Suprapubic skin (tissue), 3 donors: ENCODE measurements at regions not wholly inside any gene's neighbourhood (a gene's known extent, or its start where the extent isn't known, plus 50 kb on each side); places are given as distances from the start of the nearest gene placed in this dataset.

Experiments used
- EP300 ChIP-seq: sonication (generic); formaldehyde crosslinking; IDR thresholded peaks from one replicate; pipeline ENCODE4 v1.6.1; 2017; ENCODE audit warnings: antibody characterized with exemption
- TF ChIP-seq, protein P1 (sequence below), 2 donors: fragments of 200-600 bp in 1 of 2; fragments of 450-650 bp in 1 of 2; sonication (generic) in 1 of 2; IDR thresholded peaks; one replicate each; pipeline ENCODE4 v1.5.1; 2016 to 2019; ENCODE audit warnings: antibody characterized with exemption in 2 of 2, mild to moderate bottlenecking in 1 of 2, moderate library complexity in 1 of 2

DNA sequence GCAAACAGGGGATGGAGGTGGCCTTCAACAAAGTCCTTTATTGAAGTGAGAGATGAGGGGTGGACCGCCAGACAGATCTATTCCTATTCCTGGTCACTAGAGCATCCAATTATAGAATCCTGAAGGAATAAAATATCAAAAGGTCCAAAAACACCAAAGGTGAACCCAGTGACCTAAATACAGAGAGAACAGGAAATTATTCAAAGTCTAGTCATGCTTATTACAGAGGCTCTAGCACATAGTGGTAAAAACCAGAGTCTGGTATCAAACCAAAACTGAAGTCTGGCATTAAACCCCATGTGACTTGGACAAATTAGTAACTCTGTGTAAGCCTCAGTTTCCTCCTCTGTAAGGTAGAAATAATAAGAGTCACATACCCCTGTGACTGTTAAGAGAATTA lies 100.5 kb upstream of the SNX2 start:
- TF ChIP-seq, protein P1, sequence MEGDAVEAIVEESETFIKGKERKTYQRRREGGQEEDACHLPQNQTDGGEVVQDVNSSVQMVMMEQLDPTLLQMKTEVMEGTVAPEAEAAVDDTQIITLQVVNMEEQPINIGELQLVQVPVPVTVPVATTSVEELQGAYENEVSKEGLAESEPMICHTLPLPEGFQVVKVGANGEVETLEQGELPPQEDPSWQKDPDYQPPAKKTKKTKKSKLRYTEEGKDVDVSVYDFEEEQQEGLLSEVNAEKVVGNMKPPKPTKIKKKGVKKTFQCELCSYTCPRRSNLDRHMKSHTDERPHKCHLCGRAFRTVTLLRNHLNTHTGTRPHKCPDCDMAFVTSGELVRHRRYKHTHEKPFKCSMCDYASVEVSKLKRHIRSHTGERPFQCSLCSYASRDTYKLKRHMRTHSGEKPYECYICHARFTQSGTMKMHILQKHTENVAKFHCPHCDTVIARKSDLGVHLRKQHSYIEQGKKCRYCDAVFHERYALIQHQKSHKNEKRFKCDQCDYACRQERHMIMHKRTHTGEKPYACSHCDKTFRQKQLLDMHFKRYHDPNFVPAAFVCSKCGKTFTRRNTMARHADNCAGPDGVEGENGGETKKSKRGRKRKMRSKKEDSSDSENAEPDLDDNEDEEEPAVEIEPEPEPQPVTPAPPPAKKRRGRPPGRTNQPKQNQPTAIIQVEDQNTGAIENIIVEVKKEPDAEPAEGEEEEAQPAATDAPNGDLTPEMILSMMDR (IDR thresholded peaks at IDR 0.05) = no peak
- TF ChIP-seq EP300 = no peak
